ENCODE measurements at regions not wholly inside any gene's neighbourhood (a gene's known extent, or its start where the extent isn't known, plus 50 kb on each side); places are given as distances from the start of the nearest gene placed in this dataset.

DNA sequence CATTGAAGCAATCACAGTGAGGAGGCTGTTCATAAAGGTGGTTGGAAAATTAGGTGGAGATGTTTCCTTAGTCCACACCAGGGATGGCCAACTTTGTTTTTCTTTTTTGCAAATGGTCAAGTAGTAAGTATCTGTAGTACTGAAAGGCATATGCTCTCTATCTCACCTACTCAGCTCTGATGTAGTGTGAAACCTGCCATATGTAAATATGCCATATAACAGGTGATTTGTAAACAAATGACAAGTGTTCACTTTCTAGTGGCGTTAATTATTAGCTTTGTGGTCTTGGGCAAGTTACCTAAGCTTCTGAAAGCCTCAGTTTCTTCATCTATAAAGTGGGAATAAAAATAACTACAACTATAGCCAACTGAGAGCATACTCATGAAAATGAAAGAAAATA, 421.4 kb upstream of the LCORL start:
- Mint-ChIP-seq H3K4me3 (no peak overlapping the region), H3K36me3 (ENCODE audit: low read depth) (peaks cover 6% of the 10 kb centered on the region), H3K27ac (ENCODE audit: unreplicated experiment) (no peak overlapping the region), H3K9me3 (peaks cover 14% of the 10 kb centered on the region), H3K4me1 (no peaks in the 10 kb centered on the region), H3K27me3 (ENCODE audit: low read depth) (peaks cover 3% of the 10 kb centered on the region)
- DNase-seq (ENCODE audit: low read depth, low spot score): no peak
- no peak for TF ChIP-seq CTCF (conservative IDR thresholded peaks at IDR 0.05)

- H3K4me1 Mint-ChIP-seq: no peaks in the 10 kb centered on the region
- no peak for DNase-seq (ENCODE audit: low read depth, low spot score)
- TF ChIP-seq CTCF (conservative IDR thresholded peaks at IDR 0.05): no peak
- peaks cover 6% of the 10 kb centered on the region for H3K36me3 Mint-ChIP-seq (ENCODE audit: low read depth)
- peaks cover 3% of the 10 kb centered on the region for H3K27me3 Mint-ChIP-seq (ENCODE audit: low read depth)
- H3K9me3 Mint-ChIP-seq: peaks cover 14% of the 10 kb centered on the region
- no peak overlapping the region for H3K4me3 Mint-ChIP-seq
- no peak overlapping the region for H3K27ac Mint-ChIP-seq (ENCODE audit: unreplicated experiment)
Measured at GRCh38 chr4:18441676-18442075, 420.1 kb upstream of the LCORL start.

DNA sequence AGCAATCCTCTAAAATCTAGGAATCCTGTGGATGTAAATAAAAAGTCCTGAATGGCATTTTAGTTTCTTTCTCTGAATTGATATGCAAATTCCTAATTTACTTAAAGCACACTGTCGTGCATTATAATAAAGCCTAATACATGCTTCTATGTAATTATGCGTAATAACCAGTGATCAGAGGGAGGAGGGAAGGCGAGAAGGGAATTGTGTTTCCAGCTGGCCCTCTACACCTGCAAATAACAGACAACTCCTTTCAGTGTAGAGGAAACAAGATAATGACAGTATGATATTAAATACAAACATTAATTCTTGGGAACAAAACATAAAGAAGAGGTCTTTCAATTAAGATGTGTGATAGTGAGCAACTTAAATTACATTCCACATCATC, 419.6 kb upstream of the LCORL start:
- Mint-ChIP-seq H3K9me3 (peaks cover 14% of the 10 kb centered on the region), H3K27me3 (ENCODE audit: low read depth) (peaks cover 3% of the 10 kb centered on the region), H3K4me1 (no peaks in the 10 kb centered on the region), H3K27ac (ENCODE audit: unreplicated experiment) (no peak overlapping the region), H3K4me3 (no peak overlapping the region), H3K36me3 (ENCODE audit: low read depth) (peaks cover 6% of the 10 kb centered on the region)
- TF ChIP-seq CTCF (conservative IDR thresholded peaks at IDR 0.05): no peak
- no peak for DNase-seq (ENCODE audit: low read depth, low spot score)

DNA sequence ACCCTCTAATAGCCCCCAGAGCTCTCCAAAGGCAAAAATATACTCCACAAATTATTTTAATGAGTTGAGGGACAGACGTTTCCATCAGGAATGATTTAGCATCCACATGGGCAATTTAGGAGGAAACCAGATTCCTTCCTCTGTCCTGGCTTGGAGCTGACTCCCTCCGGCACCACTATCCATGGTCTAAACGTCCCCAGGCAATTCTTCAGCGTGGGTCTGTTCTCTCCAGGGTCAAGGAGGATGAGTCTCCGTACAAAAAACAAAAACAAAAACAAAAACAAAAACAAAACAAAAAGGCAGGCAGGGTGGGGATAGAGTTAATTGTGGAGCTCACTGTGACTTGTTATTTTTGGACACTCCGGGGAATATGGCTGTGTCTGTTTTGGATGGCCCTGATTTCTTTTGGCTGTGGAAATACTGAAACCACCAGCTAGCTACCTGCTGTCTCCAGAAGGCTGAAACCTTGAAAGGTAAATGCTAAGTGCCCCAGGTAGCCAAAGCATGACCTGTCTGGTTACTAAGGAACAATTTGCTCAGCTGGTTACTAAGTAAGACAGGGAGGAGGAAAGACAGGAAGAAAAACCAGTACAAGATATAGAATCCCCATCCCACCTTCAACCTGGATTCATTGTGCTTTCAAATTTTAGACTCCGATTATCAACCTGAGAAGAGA, 419.1 kb upstream of the LCORL start:
- DNase-seq (ENCODE audit: low read depth, low spot score): no peak
- Mint-ChIP-seq H3K27ac (ENCODE audit: unreplicated experiment) (no peak overlapping the region), H3K27me3 (ENCODE audit: low read depth) (peaks cover 4% of the 10 kb centered on the region), H3K9me3 (peaks cover 14% of the 10 kb centered on the region), H3K36me3 (ENCODE audit: low read depth) (peaks cover 6% of the 10 kb centered on the region), H3K4me1 (no peaks in the 10 kb centered on the region), H3K4me3 (no peak overlapping the region)
- TF ChIP-seq CTCF (conservative IDR thresholded peaks at IDR 0.05): no peak

- Mint-ChIP-seq H3K4me1 (no peaks in the 10 kb centered on the region), H3K9me3 (peaks cover 4% of the 10 kb centered on the region)
Measured at GRCh38 chr4:18439311-18439710, 417.8 kb upstream of the LCORL start.

More at GRCh38 chr4:18439311-18439710, 417.8 kb upstream of the LCORL start:
- Mint-ChIP-seq H3K36me3 (ENCODE audit: low read depth) (no peaks in the 10 kb centered on the region), H3K4me3 (no peak overlapping the region), H3K27me3 (ENCODE audit: low read depth) (peaks cover 6% of the 10 kb centered on the region), H3K27ac (ENCODE audit: unreplicated experiment) (no peak overlapping the region)
- DNase-seq (ENCODE audit: low read depth, low spot score): no peak
- no peak for TF ChIP-seq CTCF (conservative IDR thresholded peaks at IDR 0.05)
